ENCODE measurements at regions not wholly inside any gene's neighbourhood (a gene's known extent, or its start where the extent isn't known, plus 50 kb on each side); places are given as distances from the start of the nearest gene placed in this dataset.
"Not testable (repeated sequence)": the region's sequence is repeated elsewhere in the genome, so short reads cannot be mapped to it uniquely, and the experiment has no call there.

DNA sequence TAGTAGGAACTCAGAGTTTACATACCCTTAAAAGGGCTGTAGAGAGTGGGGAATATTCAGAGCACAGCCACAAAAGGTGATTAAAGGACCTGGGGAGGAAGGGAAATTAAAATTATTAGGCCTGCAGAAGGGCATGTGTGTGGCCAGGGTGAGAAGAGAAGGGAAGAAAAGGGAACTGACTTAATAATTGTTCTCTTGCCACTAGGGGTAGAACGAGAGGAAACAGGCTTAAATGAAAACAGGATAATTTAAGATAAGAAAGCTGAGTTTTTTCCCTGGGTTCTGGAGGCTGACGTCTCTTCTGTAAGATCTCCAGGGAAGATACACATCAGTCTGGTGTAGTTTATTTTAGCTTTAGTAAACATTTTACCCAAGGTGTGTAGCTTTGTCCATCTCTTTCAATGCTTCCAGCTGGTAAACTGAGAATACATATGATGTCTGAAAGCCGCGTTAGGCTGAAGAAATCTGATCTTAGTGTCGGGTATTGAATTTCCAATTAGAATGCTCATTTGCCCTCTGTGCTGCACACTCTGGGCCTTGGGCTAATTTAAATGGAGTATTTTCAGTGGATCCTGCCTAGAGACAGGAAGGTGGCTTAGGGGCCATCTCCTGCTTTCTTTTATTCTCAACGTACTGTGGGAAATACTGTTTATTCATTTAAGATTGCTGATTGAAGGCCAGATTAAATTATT lies 416.8 kb downstream of the TMEM38B start:
- DNase-seq, result no peak

DNA sequence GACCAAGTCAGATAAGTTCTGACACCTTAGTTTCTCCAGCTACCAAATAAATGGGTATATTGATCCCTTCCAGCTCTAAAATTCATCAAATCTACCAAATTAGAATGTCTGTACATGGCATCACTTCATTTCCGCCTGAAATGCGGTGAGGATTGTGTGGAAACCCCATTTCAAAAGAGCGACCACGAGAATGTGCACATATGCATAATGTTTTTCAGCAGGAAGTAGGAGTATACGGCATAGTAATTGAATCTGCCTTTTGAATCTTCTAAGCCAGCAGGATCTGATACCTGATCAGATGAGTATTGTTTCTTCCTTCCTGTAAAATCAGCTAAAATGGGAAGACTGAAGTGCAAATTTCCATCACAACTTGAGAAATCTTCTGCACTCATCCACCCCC lies 418.6 kb downstream of the TMEM38B start:
- no peak for DNase-seq

DNA sequence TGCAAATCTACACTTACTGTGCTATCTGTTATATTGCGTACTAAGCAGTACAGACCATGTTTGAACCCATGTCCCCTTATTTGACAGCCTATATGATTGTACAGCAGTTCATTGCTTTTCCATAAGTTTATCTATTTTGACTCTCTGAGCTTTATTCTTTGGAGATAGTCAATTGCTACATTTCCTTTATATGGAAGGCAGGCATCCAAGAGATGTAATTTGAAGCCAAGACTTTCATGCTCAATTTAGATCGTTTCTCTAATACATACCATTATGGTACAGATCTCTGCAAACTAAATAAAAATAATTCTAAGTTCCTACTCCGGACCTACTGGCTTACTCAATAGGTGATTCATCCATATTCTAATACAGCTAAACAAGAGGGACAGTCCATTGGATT lies 424.8 kb downstream of the TMEM38B start:
- no peak for DNase-seq

DNA sequence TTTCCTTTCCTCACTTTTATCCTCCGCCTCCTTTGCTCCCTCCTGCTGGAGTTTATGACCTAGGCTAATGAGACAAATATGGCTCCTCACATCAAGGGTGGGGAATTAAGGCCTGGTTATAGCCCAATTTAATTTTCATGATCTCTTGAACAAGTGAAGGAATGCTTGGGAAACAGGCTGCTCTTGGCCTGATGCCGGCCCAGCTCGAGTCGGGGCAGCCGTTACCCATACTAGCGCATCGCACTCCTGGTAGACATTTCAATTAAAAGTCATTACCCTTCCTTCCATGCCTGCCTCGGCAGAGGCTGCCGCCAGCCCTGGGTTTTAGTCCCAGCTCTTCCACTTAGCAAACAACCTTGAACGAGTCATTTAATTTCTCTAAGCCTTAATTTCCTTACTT lies 425.7 kb downstream of the TMEM38B start:
- DNase-seq, result no peak

DNA sequence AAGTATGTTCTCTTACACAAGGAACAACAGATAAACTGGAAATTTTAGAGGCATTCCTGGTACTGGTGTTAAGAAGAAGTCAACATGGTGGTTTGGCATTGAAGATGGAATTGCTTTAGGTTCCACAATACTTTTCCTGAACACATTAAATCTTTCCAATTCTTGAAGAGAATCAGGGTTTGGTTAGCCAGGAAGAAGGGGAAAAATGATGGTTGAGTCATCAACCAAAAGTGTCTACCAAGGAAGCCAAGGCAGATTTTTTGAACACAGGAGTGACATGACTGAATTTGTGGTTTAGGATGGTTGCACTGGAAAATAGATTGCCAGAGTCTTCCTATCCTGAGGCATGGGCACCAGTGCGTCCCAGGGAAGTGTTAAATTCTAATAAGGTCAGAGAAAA lies 433.4 kb downstream of the TMEM38B start:
- no peak for DNase-seq

DNA sequence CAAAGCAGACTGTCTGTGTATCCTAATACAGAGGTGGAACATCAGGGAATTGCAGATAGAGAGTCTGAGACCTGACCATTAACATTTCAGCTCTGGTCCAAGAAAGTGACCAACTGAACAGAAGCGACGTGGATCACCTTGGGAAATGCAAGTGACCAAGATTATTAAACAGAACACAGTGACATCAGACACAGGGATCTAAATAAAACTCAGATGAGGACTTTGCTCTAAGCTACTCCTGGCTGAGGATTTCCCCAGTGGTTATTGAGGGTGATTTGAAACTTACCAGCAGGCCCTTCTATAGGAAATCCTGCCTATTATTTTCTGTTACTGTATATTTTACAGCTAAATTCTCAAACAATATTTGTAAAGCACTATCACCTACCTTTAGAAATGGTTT lies 436.0 kb downstream of the TMEM38B start:
- no peak for DNase-seq

DNA sequence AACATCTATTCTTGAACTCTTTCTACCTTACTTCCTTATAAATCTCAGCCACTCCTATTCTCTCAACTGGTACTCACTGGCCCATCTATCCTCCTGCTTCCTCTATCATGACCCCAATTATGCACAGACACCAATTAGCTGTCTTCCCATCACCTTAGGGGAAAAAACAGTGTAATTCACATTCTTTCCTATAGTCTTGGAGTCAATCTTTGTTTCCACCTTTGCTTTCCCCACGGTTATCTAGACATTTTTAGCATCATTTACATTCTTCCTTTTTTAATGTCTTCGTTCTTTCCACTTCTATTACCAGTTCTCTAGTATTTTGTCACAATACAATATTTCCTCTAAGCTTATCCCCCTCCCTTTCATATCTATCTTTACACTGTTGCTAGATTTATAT lies 449.4 kb downstream of the TMEM38B start:
- no peak for DNase-seq

DNA sequence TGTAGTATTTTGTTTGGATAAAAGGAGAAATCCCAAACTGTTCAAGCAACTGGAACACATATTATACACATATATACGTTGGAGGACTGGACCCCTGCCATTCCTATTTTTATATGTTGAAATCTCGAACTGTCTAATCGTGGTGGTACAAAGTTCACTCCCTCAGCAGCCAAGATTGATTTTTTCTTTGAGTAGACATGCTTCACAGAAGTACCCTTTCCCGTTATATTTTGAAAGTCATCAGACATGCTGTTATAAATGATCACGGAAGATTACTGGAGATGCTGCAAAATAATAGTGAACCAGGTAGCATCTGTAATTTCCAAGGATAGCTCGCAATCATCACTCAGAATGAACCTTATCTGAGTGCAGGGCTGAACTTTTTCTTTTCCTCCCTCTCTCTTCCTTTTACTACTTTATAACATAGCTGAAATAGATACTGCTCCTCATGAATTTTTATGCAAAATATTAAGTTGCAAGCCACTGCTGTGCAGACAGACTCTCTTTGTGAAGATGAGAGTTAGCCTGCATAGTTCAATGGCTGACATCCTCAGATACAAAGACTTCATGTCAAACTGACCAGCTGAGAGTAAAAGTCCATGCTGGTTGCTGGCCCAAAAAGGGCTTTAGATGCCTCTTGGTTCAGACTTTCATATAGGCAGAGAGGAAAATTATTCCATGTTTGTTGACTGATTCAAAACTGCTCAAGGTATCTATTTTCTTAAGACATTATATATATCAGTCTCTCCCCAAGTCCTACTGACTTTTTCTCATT lies 451.9 kb downstream of the TMEM38B start:
- DNase-seq, result no peak

DNA sequence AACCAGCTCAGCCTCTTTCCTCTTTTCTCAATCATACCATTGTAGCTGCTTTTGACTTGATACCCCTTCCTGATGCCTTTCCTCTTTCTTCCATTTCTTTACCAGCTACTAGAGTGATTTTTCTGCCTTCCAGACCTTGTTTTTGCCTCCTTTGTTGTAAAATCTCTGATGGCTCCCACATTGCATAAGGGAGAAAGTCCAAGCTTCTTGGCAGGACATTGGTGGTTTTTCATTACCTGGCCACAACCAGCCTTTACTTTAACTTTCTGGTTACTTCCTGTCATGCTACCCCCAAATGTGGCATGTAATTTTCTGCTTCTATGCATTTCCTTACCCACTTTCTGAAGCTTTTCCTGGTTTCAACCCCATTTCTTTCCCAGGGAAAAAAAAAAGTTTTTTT lies 452.5 kb downstream of the TMEM38B start:
- DNase-seq, result no peak

DNA sequence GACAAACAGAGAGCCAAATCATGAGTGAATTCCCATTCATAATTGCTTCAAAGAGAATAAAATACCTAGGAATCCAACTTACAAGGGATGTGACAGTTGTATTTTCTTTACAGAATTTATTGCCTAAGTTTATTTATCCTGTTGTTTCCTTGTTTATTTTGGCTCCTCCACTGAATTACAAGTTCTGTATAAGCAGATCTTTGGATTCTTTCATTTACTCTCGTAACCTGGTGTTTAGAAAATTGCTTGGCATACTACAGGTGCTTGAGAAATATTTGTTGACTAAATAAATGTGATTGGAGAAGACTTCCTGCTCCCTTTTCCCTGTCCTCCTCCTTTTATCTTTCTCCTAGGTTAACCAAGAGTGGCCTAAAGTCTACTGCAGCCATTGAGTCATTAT lies 455.6 kb downstream of the TMEM38B start:
- no peak for DNase-seq

DNA sequence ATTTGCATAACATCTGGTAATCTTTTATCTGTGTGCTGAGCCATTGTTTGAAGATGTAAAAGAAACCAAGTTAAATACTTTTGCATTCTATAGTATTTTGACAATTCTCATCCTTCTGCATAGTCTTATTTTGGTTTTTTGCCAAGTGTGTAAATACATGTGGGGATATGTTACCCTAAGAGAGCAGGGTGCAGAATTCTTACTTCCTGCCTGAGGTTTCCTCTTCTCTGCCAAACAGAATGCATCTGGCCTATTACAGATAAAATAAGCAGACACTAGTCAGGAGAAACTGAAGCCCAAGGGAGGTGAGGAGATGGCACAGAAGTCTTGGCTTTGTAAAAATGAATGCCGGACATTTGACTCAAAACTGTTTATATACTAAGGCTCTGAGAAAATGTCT lies 462.1 kb downstream of the TMEM38B start:
- DNase-seq, result no peak

DNA sequence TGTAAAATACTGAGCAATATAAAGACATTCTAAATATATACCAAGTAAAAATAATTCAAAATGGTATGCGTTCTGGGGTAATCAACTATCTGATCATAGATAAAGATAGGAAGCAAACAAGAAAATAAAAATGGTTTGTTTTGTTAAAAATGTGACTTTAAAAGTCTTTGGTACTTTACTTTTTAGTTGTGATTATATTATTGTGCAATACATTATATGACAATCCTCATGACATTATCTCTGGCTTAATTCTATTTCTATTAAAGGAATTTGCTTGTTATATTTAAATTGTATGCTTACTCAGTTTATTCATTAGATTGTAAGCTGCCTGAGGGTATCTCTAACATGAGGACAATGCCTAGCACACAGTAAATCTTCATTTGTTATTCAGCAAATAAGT lies 477.9 kb downstream of the TMEM38B start:
- DNase-seq, result no peak

DNA sequence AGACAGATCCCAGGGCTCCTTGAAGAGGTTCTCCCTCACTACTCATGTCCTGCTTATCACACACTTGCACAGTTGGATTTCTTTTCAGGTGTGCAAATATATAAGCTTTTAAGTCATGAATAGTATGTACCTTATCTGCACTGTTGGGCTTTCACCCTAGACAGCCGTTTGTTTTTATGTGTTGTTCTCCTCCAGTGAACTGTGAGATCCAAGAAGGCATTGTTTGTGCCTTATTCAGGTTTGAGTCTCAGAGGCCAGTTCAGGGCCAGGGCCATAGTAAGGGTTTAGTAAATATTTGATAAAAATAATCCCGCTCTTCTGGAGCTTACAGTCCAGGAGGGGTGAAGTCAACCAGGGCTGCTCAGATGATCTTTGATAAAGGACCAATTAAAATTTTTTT lies 480.0 kb downstream of the TMEM38B start:
- no peak for DNase-seq

DNA sequence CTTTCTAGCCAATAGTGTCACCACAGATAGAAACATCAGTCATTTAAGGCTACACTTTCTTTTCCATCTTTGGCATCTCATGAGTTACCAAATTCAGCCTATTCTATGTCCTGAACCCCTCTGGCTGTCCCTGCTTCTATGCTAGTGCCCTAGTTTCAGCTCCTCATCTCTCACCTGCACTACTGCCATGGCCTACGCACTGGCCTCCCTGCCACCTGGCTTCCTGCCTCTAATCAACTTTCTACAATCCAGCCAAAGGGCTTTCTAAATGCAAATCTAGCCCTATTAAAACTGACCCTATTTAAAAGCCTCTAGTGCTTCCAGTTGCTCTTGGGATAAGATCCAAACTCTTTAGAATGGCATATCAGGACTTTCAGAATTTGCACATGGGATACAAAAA lies 482.9 kb downstream of the TMEM38B start:
- DNase-seq, result no peak

DNA sequence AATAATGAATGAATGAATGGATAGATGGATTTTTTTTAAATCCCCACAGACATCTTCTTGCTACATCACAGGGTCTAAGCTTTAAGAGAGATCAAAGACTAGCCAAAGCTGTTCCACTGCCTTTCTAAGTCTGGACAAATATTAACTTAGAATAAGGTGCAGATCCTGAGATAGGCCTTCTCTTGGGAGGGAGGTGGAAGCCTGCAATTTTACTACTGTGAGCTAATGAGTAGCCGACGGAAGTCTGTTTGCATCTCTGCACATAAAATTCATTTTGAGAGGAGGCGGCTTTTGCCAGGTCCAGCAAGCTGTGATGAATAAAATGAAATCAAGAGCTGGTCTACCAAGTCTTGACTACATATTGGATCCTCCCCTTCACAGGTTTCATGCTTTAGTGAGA lies 484.9 kb downstream of the TMEM38B start:
- no peak for DNase-seq

DNA sequence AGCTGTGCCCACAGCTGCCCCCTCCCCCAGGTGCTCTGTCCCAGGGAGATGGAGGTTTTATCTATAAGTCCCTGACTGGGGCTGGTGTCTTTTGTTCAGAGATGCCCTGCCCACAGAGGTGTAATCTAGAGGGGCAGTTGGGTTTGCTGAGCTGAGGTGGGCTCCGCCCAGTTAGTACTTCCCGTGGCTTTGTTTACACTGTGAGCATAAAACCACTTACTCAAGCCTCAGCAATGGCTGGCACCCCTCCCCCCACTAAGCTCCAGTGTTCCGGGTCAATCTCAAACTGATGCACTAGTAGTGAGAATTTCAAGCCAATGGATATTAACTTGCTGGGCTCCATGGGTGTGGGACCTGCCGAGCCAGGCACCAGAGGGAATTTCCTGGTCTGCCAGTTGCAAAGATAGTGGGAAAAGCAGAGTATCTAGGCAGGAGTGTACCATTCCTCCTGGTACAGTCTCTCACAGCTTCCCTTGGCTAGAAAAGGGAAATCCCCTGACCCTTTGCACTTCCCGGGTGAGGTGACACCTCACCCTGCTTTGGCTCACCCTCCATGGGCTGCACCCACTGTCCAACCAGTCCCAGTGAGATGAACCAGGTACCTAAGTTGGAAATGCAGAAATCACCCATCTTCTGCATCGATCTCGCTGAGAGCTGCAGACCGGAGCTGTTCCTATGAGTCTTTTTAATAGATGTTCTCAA lies 509.6 kb downstream of the TMEM38B start:
- DNase-seq, result not testable (repeated sequence)

DNA sequence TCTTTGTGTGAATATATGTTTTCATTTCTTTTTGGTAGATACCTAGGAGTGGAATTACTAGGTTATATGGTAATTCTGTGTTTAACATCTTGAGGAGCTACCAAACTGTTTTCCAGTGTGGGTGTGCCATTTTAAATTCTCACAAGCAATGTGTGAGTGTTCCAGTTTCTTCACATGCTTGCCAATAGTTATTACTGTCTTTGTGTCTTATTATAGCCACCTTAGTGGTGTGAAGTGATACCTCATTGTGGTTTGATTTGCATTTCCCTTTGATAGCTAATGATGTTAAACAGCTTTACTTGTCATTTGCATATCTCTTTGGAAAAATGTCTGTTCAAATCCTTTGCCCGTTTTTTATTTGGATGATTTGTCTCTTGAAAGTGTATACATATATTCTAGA lies 513.0 kb downstream of the TMEM38B start:
- no peak for DNase-seq

DNA sequence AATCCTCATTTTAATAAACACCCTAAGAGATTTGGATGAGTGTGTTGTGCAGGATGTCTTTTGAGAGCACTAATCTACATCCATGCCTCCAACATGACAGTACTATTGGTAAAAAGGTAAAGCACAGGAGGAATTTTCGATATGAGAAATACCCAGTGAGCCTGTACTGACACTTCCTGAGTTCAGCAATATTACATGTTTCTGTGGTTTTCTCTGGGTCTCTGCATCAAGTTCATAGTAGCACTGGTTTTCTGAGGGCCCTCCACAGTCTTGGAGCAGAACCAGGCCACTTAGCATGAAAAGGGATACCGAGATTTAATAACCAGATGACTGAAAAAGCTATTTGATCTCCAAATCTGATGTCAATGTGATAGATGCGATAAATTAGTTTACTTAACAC lies 524.1 kb downstream of the TMEM38B start:
- no peak for DNase-seq

DNA sequence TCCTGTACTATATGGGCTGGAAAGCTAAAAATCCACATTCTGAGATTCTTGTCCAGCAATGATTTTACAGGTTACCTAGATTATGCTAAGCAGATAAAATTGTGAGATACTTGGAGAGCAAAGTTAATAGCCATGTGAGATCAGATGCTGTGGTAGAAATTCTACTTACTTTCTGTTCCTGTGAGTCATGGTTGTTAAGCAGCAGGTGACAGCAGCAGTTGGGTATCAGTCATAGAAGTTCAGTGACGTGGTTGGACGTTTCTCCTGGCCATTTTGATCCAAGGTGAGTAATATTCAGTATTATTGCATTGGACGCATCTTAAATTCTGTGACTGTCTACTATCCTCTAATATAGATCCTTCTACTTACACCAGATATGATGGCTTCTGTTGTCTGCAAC lies 524.5 kb downstream of the TMEM38B start:
- no peak for DNase-seq

DNA sequence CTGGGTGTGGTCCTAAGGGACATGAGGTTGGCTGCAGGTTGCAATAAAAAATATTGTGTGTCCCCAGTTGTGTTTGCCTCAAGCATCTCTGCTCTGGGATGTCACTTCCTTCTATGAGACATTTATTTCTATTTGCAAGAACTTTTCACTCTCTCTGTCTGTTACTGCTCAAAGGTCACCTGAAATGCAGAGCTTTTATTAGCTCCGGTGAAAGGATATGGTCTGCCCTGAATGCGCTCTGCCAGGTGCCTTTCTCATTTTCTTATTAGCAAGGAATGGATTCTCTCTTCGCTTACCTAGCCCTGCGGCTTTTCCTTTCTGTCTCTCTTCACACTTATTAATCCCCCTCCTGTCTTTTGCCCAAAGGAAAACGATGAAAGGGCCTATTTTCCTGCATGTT lies 526.1 kb downstream of the TMEM38B start:
- no peak for DNase-seq

DNA sequence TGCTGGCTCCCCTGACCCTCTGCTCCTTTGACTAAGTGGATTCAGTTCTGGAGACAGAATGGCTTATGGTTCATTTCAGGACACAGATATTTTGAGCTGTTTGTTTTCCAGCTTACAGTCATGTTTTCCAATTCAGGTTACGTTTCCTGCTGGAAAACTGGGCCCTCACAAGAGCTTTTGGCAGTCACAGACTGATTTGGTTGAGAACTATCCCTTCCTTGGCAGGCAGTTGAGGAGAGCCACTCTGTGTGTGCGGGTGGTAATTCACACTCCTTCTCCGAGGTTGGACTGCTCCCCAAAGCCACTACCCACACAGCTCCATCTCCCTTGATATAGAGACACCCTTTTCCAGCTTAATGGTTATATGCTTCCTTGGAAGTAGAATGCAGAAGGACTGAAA lies 534.5 kb downstream of the TMEM38B start:
- DNase-seq, result no peak

DNA sequence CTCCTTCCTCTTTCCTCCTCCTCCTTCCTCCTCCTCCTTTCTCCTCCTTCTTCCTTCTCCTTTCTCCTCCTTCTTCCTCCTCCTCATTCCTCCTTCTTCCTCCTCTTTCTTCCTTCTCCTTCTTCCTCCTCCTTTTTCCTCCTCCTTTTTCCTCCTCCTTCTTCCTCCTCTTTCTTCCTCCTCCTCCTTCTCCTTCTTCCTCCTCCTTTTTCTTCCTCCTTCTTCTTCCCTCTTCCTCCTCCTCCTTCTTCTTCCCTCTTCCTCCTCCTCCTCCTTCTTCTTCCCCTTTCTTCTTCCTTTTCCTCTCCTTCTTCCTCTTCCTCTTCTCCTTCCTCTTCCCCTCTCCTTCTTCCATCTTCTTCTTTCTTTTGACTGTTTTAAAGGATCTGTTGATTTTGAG lies 538.8 kb downstream of the TMEM38B start:
- no peak for DNase-seq

DNA sequence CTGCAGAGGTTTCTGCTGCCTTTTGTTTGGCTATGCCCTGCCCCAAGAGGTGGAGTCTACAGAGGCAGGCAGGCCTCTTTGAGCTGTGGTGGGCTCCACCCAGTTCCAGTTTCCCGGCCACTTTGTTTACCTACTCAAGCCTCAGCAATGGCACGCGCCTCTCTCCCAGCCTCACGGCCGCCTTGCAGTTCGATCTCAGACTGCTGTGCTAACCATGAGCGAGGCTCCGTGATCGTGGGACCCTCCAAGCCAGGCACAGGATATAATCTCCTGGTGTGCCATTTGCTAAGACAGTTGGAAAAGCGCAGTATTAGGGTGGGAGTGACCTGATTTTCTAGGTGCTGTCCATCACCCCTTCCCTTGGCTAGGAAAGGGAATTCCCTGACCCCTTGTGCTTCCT lies 566.6 kb downstream of the TMEM38B start:
- not testable (repeated sequence) for DNase-seq

DNA sequence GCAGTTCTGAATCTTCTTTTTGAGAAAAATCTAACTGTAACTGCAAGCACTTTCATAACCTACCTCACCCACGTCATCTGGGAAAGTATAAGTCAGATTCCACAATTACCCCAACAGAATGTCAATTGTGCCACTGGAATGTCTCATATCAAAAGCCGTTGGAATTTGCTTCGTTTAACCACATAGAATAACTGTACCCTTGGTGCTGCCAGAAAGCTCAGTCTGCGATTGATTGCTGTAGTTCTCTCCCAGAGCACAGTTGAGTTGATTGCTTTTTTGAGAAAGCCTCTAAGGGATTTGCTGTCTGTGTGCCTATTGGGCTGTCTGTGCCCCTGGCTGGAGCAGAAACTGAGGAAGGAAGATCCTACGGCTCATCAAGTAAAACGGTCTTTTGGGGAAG lies 583.6 kb downstream of the TMEM38B start:
- no peak for DNase-seq
